Activated CD4-positive, alpha-beta T cell treated with anti-CD3 and anti-CD28 coated beads for 36 hours (primary cell): ENCODE measurements at regions not wholly inside any gene's neighbourhood (a gene's known extent, or its start where the extent isn't known, plus 50 kb on each side); places are given as distances from the start of the nearest gene placed in this dataset.

ENCODE experiments used
- ATAC-seq: fragments of 200-7000 bp; cut with Tn5 transposase; one replicate; pipeline ENCODE4 v1.10.0; 2021; ENCODE audit warnings: mild to moderate bottlenecking, moderate library complexity
- CTCF ChIA-PET: fragments of 350-600 bp; sonication (Branson Sonifier 250); formaldehyde crosslinking; loops from one replicate; lab custom pipeline; 2021; ENCODE audit warnings: antibody characterized with exemption; lab: Charles Lee
- POLR2A ChIA-PET: fragments of 350-600 bp; sonication (Branson Sonifier 250); formaldehyde crosslinking; loops from one replicate; lab custom pipeline; 2021; ENCODE audit warnings: antibody characterized with exemption, inconsistent platforms; lab: Charles Lee
- DNase-seq: peaks from one replicate; pipeline ENCODE4 v3.0.0-alpha.2; 2020
- H3K27ac Mint-ChIP-seq: one replicate; pipeline ENCODE4 v1.8.0; 2021; ENCODE audit warnings: mixed read lengths
- H3K27me3 Mint-ChIP-seq: one replicate; pipeline ENCODE4 v1.8.0; 2021; ENCODE audit warnings: mixed read lengths
- H3K36me3 Mint-ChIP-seq: one replicate; pipeline ENCODE4 v1.8.0; 2021; ENCODE audit warnings: low read depth, mixed read lengths
- H3K4me1 Mint-ChIP-seq: one replicate; pipeline ENCODE4 v1.8.0; 2021; ENCODE audit warnings: mixed read lengths
- H3K4me3 Mint-ChIP-seq: one replicate; pipeline ENCODE4 v1.8.0; 2021; ENCODE audit warnings: mild to moderate bottlenecking, moderate library complexity, mixed read lengths
- H3K9me3 Mint-ChIP-seq: one replicate; pipeline ENCODE4 v1.8.0; 2021; ENCODE audit warnings: low read depth, mixed read lengths
- intact Hi-C, 2 experiments: fragments of 100-400 bp; cut with DNase I in 1 of 2; cut with micrococcal nuclease in 1 of 2; formaldehyde crosslinking; loops; one replicate each; pipeline versions ENCODE4 v1.14.2 to v1.15.1; 2022 to 2024; cut with DNase I, micrococcal nuclease

DNA sequence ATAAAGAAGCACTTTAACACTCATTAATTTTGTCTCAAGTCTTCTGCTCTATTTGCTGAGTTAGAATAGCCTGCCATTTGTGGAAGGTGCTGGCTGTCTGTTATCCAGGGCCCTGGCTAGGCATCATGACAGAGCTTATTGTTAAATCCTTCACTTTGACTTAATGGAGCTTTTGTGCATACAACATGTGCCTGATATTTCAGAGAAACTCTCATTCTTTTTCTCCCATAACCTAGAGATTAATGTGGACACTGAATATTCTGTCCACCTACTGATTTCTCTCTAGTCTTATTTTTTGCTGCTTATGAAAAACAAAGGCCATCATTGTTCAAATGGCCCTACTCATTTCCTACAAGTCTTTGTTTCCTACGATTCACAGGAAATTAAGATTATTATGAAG, 383.1 kb upstream of the HTR2A start:
- no peaks in the 10 kb centered on the region for H3K36me3 Mint-ChIP-seq
- CTCF ChIA-PET = no interaction called here
- ATAC-seq = no peak

DNA sequence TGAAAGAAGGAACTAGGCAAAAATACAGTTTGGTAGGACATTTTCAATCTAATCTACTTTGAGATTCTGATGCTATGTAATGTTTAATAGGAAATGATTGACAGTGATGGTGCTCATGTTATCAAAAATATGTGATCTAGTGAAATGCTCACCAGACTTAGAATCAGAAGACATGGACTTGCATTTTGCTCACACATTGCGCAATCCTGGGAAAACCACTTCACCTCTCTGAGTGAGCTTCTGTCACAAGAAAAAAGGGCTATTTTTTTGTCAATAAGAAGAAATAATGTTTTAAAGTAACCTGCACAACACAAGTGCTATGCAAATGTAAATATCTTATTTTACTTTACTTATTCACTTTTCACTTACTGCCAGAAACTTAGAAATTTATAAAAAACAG, 380.9 kb upstream of the HTR2A start:
- no peak for ATAC-seq
- peaks cover 9% of the 10 kb centered on the region for H3K27me3 Mint-ChIP-seq
- no peaks in the 10 kb centered on the region for H3K9me3 Mint-ChIP-seq
- ChIA-PET CTCF (no interaction called here), POLR2A (no interaction called here)
- no peaks in the 10 kb centered on the region for H3K4me1 Mint-ChIP-seq
- H3K4me3 Mint-ChIP-seq = no peak overlapping the region
- H3K36me3 Mint-ChIP-seq = no peaks in the 10 kb centered on the region
- no peak overlapping the region for H3K27ac Mint-ChIP-seq
- no peak for DNase-seq
- intact Hi-C loops = no loop called here

More for the DNA sequence above, 383.1 kb upstream of the HTR2A start:
- H3K4me1 Mint-ChIP-seq = no peaks in the 10 kb centered on the region
- intact Hi-C loops = no loop called here
- POLR2A ChIA-PET = no interaction called here
- H3K27me3 Mint-ChIP-seq = peaks cover 10% of the 10 kb centered on the region
- no peak overlapping the region for H3K27ac Mint-ChIP-seq
- H3K4me3 Mint-ChIP-seq = no peak overlapping the region
- no peak for DNase-seq
- H3K9me3 Mint-ChIP-seq = no peaks in the 10 kb centered on the region

DNA sequence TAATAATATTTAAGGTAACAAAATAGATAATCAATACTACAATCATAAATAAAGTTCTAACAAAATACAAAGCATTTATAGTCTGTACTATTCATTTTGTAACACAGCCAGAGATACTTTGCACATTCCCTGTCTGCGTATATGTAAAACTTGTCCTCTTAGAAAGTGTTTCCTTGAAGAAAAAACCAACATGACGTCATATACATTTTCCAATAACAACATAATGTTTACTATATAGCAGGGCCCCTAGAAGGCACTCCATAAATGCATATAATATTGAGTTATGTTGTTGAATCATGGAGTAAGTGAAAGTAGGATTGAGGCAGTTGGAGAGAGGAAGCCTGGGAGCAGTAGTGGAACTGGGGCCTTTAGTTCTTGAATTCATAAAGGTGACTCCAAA, 371.4 kb upstream of the HTR2A start:
- no peak for DNase-seq
- Mint-ChIP-seq H3K27ac (no peak overlapping the region), H3K4me1 (no peaks in the 10 kb centered on the region), H3K36me3 (no peaks in the 10 kb centered on the region), H3K4me3 (no peak overlapping the region), H3K27me3 (peaks cover 2% of the 10 kb centered on the region), H3K9me3 (no peaks in the 10 kb centered on the region)
- intact Hi-C loops = no loop called here
- no peak for ATAC-seq
- ChIA-PET CTCF (no interaction called here), POLR2A (no interaction called here)

DNA sequence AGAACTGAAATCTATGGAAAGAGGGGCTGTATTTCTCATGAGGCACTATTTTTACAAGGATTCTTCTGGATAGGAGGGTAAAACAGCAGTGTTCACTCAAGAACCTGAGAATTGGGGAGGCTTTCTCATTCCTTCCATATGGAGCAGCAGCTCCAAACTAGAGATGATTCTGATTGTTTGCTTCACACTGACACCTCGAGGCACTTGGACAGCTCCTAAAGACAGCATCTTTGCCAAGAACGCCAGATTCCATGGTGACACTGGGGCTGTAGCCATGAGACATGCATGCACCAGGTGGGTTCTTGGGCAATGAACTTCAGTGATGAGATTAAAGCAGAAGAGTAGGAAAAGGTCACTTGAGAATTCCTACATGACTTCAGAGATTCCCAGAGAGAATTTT, 361.5 kb upstream of the HTR2A start:
- H3K4me1 Mint-ChIP-seq = no peaks in the 10 kb centered on the region
- ATAC-seq = no peak
- POLR2A ChIA-PET = no interaction called here

DNA sequence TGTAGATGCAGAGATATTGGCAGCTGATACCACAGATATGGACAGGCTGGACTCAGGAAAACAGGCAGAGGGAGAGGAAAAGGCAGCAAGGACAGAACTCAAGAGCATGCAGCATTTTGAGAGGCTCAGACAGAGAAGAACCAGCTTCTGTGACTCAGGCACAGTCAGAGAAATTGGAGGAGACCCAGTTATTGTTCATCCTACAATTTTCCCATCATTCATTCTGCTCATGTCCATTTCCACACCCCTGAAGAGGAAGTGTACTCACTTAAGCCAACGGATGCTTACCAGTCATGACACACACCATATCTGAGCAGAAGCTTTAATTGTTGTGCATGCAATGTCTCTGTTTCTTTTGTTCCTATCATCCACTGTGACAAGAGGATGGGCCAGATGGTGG, 359.8 kb upstream of the HTR2A start:
- ChIA-PET CTCF (no interaction called here), POLR2A (no interaction called here)
- H3K9me3 Mint-ChIP-seq = peaks cover 2% of the 10 kb centered on the region
- DNase-seq = no peak
- H3K27me3 Mint-ChIP-seq = peaks cover 4% of the 10 kb centered on the region
- intact Hi-C loops = no loop called here
- H3K27ac Mint-ChIP-seq = no peak overlapping the region
- no peak for ATAC-seq
- H3K36me3 Mint-ChIP-seq = no peaks in the 10 kb centered on the region
- H3K4me3 Mint-ChIP-seq = no peak overlapping the region
- no peaks in the 10 kb centered on the region for H3K4me1 Mint-ChIP-seq

More for the DNA sequence above, 361.5 kb upstream of the HTR2A start:
- CTCF ChIA-PET = no interaction called here
- peaks cover 2% of the 10 kb centered on the region for H3K9me3 Mint-ChIP-seq
- no peak for DNase-seq
- peaks cover 2% of the 10 kb centered on the region for H3K27me3 Mint-ChIP-seq
- H3K36me3 Mint-ChIP-seq = no peaks in the 10 kb centered on the region
- intact Hi-C loops = no loop called here
- H3K27ac Mint-ChIP-seq = no peak overlapping the region
- H3K4me3 Mint-ChIP-seq = no peak overlapping the region

DNA sequence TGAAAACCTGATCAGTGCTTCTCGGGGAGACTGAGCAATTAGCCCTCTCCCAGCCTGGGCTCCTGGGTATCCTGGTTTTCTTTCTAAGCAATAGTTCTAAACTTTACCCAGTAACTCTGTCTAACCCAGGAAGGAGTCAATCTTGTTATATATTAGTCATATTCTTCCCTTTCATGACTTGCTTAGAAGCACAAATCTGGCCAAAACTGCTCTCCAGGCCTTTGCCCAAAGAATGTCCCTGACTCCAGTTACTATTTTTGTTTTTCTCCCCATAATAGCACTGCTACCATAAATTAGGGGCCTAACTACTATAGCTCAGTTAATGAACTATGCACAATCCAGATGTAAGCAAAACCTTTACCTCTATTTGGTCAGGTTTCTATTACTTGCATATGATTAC, 355.8 kb upstream of the HTR2A start:
- intact Hi-C loops = no loop called here
- H3K36me3 Mint-ChIP-seq = no peaks in the 10 kb centered on the region
- ChIA-PET POLR2A (no interaction called here), CTCF (no interaction called here)
- DNase-seq (no peak), ATAC-seq (no peak)
- peaks cover 2% of the 10 kb centered on the region for H3K27me3 Mint-ChIP-seq
- H3K4me3 Mint-ChIP-seq = no peak overlapping the region
- H3K9me3 Mint-ChIP-seq = no peaks in the 10 kb centered on the region
- no peak overlapping the region for H3K27ac Mint-ChIP-seq
- no peaks in the 10 kb centered on the region for H3K4me1 Mint-ChIP-seq

DNA sequence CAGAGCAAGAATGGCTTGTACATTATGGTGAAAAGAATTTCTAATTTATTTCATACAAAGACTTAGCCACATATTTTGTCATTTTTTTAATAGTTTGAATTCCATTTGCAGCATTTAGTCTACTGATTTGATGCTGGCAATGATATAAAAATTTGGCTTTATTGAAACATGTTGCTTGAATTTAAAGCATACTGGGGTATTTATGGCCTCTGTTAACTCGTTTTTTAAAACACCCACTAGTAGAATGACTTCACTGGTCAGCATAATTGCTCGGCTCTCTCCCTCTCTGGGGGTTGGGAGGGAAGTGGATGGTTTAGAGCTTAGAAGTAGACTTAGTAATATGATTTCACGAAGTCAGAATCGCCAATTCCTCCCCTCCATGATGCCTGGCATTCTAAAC, 354.9 kb upstream of the HTR2A start:
- Mint-ChIP-seq H3K27ac (no peak overlapping the region), H3K4me1 (no peaks in the 10 kb centered on the region), H3K27me3 (peaks cover 2% of the 10 kb centered on the region), H3K9me3 (no peaks in the 10 kb centered on the region), H3K36me3 (no peaks in the 10 kb centered on the region), H3K4me3 (no peak overlapping the region)
- CTCF ChIA-PET = no interaction called here
- POLR2A ChIA-PET = interaction anchor here (0.7 kb wide), 1 partner anchor 9 kb away, joined by 3 read pairs; no protein-coding TSS in a partner anchor
- DNase-seq (no peak), ATAC-seq (no peak)
- intact Hi-C loops = no loop called here

DNA sequence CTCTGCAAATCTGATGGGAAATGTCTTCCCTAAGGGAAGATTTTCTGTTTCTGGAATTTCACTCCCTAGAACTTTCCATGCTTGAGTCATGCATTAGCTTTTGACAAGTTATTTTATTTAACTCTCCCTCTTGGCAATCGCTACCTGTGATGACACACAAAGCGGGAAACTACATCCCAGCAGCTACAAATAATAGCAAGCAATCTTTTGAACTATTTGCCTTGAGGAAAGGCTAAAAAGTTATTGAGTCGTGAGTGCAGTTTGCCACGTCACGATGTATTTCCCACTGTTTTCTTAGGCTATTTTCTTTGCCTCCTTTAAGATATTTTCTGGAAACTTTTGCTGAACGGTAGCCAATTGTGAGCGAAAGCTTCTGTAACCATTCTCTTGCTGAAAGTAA, 353.3 kb upstream of the HTR2A start:
- H3K27me3 Mint-ChIP-seq = peaks cover 2% of the 10 kb centered on the region
- no peaks in the 10 kb centered on the region for H3K9me3 Mint-ChIP-seq
- DNase-seq (no peak), ATAC-seq (no peak)
- H3K4me1 Mint-ChIP-seq = no peaks in the 10 kb centered on the region
- no peak overlapping the region for H3K4me3 Mint-ChIP-seq
- no peaks in the 10 kb centered on the region for H3K36me3 Mint-ChIP-seq
- intact Hi-C loops = no loop called here
- CTCF ChIA-PET = no interaction called here
- POLR2A ChIA-PET = no interaction called here
- no peak overlapping the region for H3K27ac Mint-ChIP-seq

DNA sequence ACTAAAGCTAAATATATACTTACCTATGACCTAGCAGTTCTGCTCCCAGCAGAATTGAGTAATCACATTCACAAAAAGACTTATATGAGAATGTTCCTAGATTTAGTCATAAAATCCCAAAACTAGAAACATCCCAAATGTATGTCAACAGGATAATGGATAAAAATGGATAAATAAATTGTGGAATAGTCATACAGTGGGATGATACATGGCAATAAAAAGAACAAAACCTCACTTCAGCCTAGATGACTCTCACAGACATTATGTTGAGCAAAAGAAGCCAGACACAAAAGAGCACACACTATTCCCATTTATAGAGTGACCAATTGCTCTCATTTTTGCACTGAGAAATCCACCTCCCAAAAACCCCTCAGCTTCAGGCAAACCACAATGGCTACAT, 352.4 kb upstream of the HTR2A start:
- H3K4me3 Mint-ChIP-seq = no peak overlapping the region
- POLR2A ChIA-PET = no interaction called here
- no peaks in the 10 kb centered on the region for H3K9me3 Mint-ChIP-seq
- ATAC-seq (no peak), DNase-seq (no peak)
- H3K27ac Mint-ChIP-seq = no peak overlapping the region
- H3K4me1 Mint-ChIP-seq = no peaks in the 10 kb centered on the region
- intact Hi-C loops = no loop called here
- peaks cover 2% of the 10 kb centered on the region for H3K27me3 Mint-ChIP-seq
- H3K36me3 Mint-ChIP-seq = no peaks in the 10 kb centered on the region
- CTCF ChIA-PET = no interaction called here

DNA sequence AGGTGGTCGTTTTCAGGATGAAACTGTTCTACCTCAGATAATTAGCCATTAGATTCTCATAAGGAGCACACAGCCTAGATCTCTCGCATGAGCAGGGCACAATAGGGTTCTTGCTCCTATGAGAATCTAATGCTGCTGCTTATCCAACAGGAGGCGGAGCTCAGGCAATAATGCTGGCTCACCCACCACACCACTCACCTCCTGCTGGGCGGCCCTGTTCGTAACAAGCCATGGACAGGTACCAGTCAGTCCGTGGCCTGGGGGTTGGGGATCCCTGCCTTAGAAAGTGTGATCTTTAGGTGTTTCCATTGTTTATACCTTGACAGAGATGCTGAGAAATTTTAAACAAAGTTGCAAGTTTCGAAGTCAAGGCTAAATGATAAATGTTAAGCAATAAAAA, 344.6 kb upstream of the HTR2A start:
- Mint-ChIP-seq H3K36me3 (no peaks in the 10 kb centered on the region), H3K9me3 (no peaks in the 10 kb centered on the region), H3K4me1 (no peaks in the 10 kb centered on the region), H3K4me3 (no peak overlapping the region), H3K27ac (no peak overlapping the region), H3K27me3 (peaks cover 2% of the 10 kb centered on the region)
- CTCF ChIA-PET = no interaction called here
- POLR2A ChIA-PET = no interaction called here
- ATAC-seq (no peak), DNase-seq (no peak)
- intact Hi-C loops = no loop called here

DNA sequence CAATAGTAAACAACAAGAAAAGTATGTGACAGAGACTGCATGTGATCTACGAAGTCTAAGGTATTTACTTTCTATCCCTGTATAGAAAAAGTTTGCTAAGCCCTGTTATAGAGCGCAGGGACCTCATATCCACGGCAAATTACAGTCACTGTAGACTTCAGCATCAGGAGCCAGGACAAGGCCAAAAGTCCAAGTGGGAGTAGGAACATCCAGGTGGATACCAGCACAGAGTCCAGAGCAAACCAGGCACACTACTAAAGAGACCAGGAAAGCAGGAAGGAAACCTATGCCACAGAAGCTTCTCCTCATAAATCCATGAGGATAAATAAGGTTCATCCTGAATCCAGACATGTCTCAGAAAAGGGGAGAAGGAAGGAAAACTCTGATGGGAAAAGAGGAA, 342.2 kb upstream of the HTR2A start:
- no peak for ATAC-seq
- no peaks in the 10 kb centered on the region for H3K36me3 Mint-ChIP-seq
- no peaks in the 10 kb centered on the region for H3K4me1 Mint-ChIP-seq
- CTCF ChIA-PET = no interaction called here
- no peaks in the 10 kb centered on the region for H3K9me3 Mint-ChIP-seq
- H3K27ac Mint-ChIP-seq = no peak overlapping the region
- POLR2A ChIA-PET = no interaction called here
- no peak overlapping the region for H3K4me3 Mint-ChIP-seq
- intact Hi-C loops = no loop called here
- no peak for DNase-seq
- H3K27me3 Mint-ChIP-seq = peaks cover 2% of the 10 kb centered on the region

DNA sequence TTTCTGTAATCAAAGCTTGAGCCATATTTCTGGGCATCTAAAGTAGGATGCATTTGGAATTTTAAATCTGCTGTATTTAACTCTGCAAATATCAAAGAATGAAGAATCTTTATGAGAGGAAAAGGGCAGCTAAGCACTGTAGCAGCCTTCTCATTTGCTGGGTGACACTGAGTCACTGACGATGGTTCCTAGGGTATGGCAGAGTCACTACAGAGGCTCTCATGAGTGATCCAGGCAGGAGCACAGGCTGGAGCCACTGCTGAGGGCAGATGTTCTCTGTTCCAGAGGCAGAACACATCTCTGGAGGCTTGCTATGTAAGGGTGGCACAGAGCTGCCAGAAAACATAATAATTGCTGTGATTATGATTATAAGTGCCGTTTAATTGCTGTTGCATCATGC, 340.7 kb upstream of the HTR2A start:
- Mint-ChIP-seq H3K27me3 (peaks cover 2% of the 10 kb centered on the region), H3K4me3 (no peak overlapping the region), H3K4me1 (no peaks in the 10 kb centered on the region), H3K36me3 (no peaks in the 10 kb centered on the region), H3K9me3 (no peaks in the 10 kb centered on the region), H3K27ac (no peak overlapping the region)
- ChIA-PET POLR2A (no interaction called here), CTCF (no interaction called here)
- no peak for DNase-seq
- intact Hi-C loops = no loop called here
- no peak for ATAC-seq

DNA sequence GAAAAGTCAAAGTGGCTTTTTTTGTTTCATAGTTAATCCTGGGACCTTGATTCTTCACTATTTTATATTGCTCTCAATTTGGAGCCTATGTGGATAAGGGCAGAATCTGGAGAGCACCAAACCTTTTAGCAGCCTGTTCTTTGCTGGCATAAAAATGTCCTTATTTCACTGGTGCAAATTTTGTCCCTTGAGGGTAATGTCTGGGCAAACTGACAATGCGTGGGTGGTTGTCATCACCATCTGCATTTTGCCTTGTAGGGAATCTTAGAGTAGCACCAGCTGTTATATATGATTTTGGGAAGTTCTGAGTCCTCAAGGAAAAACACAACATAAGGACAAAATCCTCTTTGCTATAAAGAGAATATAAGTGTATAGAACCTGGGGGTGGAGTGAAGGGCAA, 336.9 kb upstream of the HTR2A start:
- Mint-ChIP-seq H3K4me1 (no peaks in the 10 kb centered on the region), H3K9me3 (peaks cover 17% of the 10 kb centered on the region), H3K27me3 (no peaks in the 10 kb centered on the region), H3K27ac (no peak overlapping the region), H3K4me3 (no peak overlapping the region), H3K36me3 (no peaks in the 10 kb centered on the region)
- no peak for DNase-seq
- ChIA-PET CTCF (no interaction called here), POLR2A (no interaction called here)
- intact Hi-C loops = no loop called here
- no peak for ATAC-seq
